ENCODE measurements at regions not wholly inside any gene's neighbourhood (a gene's known extent, or its start where the extent isn't known, plus 50 kb on each side); places are given as distances from the start of the nearest gene placed in this dataset.

- Histone ChIP-seq H3K79me2 (ENCODE audit: control insufficient read depth, low read length) (no peaks in the 10 kb centered on the region), H3K36me3 (ENCODE audit: control insufficient read depth, low read length) (no peaks in the 10 kb centered on the region), H3K4me1 (ENCODE audit: control insufficient read depth, low read length) (no peaks in the 10 kb centered on the region), H3K27ac (ENCODE audit: low read depth, low read length) (no peak overlapping the region), H3K9me3 (ENCODE audit: control insufficient read depth, insufficient read depth, low read length) (no peaks in the 10 kb centered on the region), H3K4me3 (ENCODE audit: low read length) (no peak overlapping the region), H3K4me2 (ENCODE audit: low read length) (no peak overlapping the region), H4K20me1 (ENCODE audit: control insufficient read depth, insufficient read depth, low read depth, low read length) (no peaks in the 10 kb centered on the region), H3K27me3 (ENCODE audit: control insufficient read depth, low read length) (peaks cover 4% of the 10 kb centered on the region; the same call in 1 of the 2 replicates), H3K9me2 (replicated peaks; ENCODE audit: control insufficient read depth, low read length) (no peaks in the 10 kb centered on the region), H3F3A (ENCODE audit: control insufficient read depth, insufficient read depth) (no peaks in the 10 kb centered on the region)
- TF ChIP-seq CTCF (IDR thresholded peaks at IDR 0.05; ENCODE audit: low read depth, low read length, poor library complexity, severe bottlenecking) = no peak
- TF ChIP-seq EZH2phosphoT487 (IDR thresholded peaks at IDR 0.05; ENCODE audit: borderline replicate concordance, low read length) = no peak
These were observed 75.0 kb upstream of the BLCAP start for GRCh38 chr20:37602634-37603033.

GRCh38 chr20:37600486-37600885, 72.8 kb upstream of the BLCAP start:
- Histone ChIP-seq H4K20me1 (ENCODE audit: control insufficient read depth, insufficient read depth, low read depth, low read length) (no peaks in the 10 kb centered on the region), H3K9me3 (ENCODE audit: control insufficient read depth, insufficient read depth, low read length) (no peaks in the 10 kb centered on the region), H3K27ac (ENCODE audit: low read depth, low read length) (no peak overlapping the region), H3K36me3 (ENCODE audit: control insufficient read depth, low read length) (no peaks in the 10 kb centered on the region), H3K79me2 (ENCODE audit: control insufficient read depth, low read length) (no peaks in the 10 kb centered on the region), H3F3A (ENCODE audit: control insufficient read depth, insufficient read depth) (no peaks in the 10 kb centered on the region), H3K4me1 (ENCODE audit: control insufficient read depth, low read length) (no peaks in the 10 kb centered on the region), H3K9me2 (replicated peaks; ENCODE audit: control insufficient read depth, low read length) (no peaks in the 10 kb centered on the region), H3K4me2 (ENCODE audit: low read length) (no peak overlapping the region), H3K27me3 (ENCODE audit: control insufficient read depth, low read length) (peaks cover 4% of the 10 kb centered on the region; the same call in 1 of the 2 replicates), H3K4me3 (ENCODE audit: low read length) (no peak overlapping the region)
- TF ChIP-seq EZH2phosphoT487 (IDR thresholded peaks at IDR 0.05; ENCODE audit: borderline replicate concordance, low read length) (no peak), CTCF (IDR thresholded peaks at IDR 0.05; ENCODE audit: low read depth, low read length, poor library complexity, severe bottlenecking) (no peak)

- Histone ChIP-seq H3K9me3 (ENCODE audit: control insufficient read depth, insufficient read depth, low read length) (no peaks in the 10 kb centered on the region), H3K9me2 (replicated peaks; ENCODE audit: control insufficient read depth, low read length) (no peaks in the 10 kb centered on the region), H4K20me1 (ENCODE audit: control insufficient read depth, insufficient read depth, low read depth, low read length) (no peaks in the 10 kb centered on the region), H3K4me2 (ENCODE audit: low read length) (no peak overlapping the region), H3K27ac (ENCODE audit: low read depth, low read length) (no peak overlapping the region), H3K4me3 (ENCODE audit: low read length) (no peak overlapping the region), H3K4me1 (ENCODE audit: control insufficient read depth, low read length) (no peaks in the 10 kb centered on the region), H3K27me3 (ENCODE audit: control insufficient read depth, low read length) (no peaks in the 10 kb centered on the region; the same call in 1 of the 2 replicates), H3F3A (ENCODE audit: control insufficient read depth, insufficient read depth) (no peaks in the 10 kb centered on the region), H3K79me2 (ENCODE audit: control insufficient read depth, low read length) (no peaks in the 10 kb centered on the region), H3K36me3 (ENCODE audit: control insufficient read depth, low read length) (no peaks in the 10 kb centered on the region)
- no peak for TF ChIP-seq CTCF (IDR thresholded peaks at IDR 0.05; ENCODE audit: low read depth, low read length, poor library complexity, severe bottlenecking)
- TF ChIP-seq EZH2phosphoT487 (IDR thresholded peaks at IDR 0.05; ENCODE audit: borderline replicate concordance, low read length) = no peak
These were observed 71.1 kb upstream of the BLCAP start for GRCh38 chr20:37598575-37599342.

All from DOHH2 (cell line).